ENCODE measurements at regions not wholly inside any gene's neighbourhood (a gene's known extent, or its start where the extent isn't known, plus 50 kb on each side); places are given as distances from the start of the nearest gene placed in this dataset.

DNA sequence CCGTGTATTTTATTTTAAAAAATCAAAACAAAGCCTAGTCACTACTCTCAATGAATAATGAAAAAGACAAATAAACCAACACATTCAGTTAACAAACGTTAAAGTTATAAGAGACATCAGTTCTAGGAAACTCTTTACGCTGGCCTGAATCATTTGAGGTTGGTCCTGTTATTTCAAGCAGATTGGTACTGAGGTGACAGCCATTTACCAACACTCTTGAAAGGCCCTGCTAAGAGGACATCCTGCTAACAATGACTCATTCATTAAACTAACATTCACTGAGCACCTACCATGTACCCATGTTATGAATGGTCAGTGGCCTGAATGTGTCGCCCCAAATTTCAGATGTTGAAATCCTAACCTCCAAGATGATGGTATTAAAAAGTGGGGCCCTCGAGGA is 57.1 kb upstream of the ADGRG2 start:
- intact Hi-C loops (cut with DNase I) = no loop called here
- TF ChIP-seq, protein P1, sequence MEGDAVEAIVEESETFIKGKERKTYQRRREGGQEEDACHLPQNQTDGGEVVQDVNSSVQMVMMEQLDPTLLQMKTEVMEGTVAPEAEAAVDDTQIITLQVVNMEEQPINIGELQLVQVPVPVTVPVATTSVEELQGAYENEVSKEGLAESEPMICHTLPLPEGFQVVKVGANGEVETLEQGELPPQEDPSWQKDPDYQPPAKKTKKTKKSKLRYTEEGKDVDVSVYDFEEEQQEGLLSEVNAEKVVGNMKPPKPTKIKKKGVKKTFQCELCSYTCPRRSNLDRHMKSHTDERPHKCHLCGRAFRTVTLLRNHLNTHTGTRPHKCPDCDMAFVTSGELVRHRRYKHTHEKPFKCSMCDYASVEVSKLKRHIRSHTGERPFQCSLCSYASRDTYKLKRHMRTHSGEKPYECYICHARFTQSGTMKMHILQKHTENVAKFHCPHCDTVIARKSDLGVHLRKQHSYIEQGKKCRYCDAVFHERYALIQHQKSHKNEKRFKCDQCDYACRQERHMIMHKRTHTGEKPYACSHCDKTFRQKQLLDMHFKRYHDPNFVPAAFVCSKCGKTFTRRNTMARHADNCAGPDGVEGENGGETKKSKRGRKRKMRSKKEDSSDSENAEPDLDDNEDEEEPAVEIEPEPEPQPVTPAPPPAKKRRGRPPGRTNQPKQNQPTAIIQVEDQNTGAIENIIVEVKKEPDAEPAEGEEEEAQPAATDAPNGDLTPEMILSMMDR (IDR thresholded peaks at IDR 0.05) = no peak
- DNase-seq (ENCODE audit: low spot score in 2 of 2) = no peak
- no peak overlapping the region for H3K4me3 ChIP-seq
- H3K36me3 ChIP-seq = no peaks in the 10 kb centered on the region
- H3K4me1 ChIP-seq = no peaks in the 10 kb centered on the region
- H3K9me3 ChIP-seq = no peaks in the 10 kb centered on the region
- no peaks in the 10 kb centered on the region for H3K27me3 ChIP-seq
- no peak overlapping the region for H3K27ac ChIP-seq

- no peaks in the 10 kb centered on the region for H3K4me1 ChIP-seq
- TF ChIP-seq, protein P1 (IDR thresholded peaks at IDR 0.05) = no peak
- DNase-seq (ENCODE audit: low spot score in 2 of 2) = no peak
- H3K27ac ChIP-seq = no peak overlapping the region
- intact Hi-C loops (cut with DNase I) = no loop called here
- no peak overlapping the region for H3K4me3 ChIP-seq
- H3K9me3 ChIP-seq = no peaks in the 10 kb centered on the region
- H3K27me3 ChIP-seq = no peaks in the 10 kb centered on the region
- H3K36me3 ChIP-seq = no peaks in the 10 kb centered on the region
Measured at GRCh38 chrX:19181345-19181744, 59.1 kb upstream of the ADGRG2 start.

DNA sequence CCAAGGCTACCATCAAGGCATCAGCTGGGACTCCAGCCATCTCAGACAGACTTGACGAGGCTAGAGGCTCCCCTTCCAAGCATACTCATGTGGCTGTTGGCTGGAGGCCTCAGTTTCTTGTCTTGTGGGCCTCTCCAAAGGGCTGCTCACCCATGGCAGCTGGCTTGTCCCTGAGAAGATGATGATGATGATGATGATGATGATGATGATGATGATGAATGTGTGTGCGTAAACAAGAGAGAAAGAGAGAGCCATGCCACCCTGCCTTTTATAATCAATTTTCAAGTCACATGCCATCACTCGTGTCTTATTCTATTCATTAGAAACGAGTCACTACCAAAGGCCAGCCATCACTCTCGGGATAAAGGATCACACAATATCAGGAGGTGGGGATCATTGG is 60.5 kb upstream of the ADGRG2 start:
- no peaks in the 10 kb centered on the region for H3K36me3 ChIP-seq
- DNase-seq (ENCODE audit: low spot score in 2 of 2) = no peak
- no peak overlapping the region for H3K27ac ChIP-seq
- no peaks in the 10 kb centered on the region for H3K27me3 ChIP-seq
- TF ChIP-seq, protein P1 (IDR thresholded peaks at IDR 0.05) = no peak
- no peak overlapping the region for H3K4me3 ChIP-seq
- intact Hi-C loops (cut with DNase I) = no loop called here
- no peaks in the 10 kb centered on the region for H3K9me3 ChIP-seq
- H3K4me1 ChIP-seq = no peaks in the 10 kb centered on the region

- DNase-seq (ENCODE audit: low spot score in 2 of 2) = no peak
- TF ChIP-seq, protein P1 (IDR thresholded peaks at IDR 0.05) = no peak
- Histone ChIP-seq H3K4me1 (no peaks in the 10 kb centered on the region), H3K36me3 (no peaks in the 10 kb centered on the region), H3K4me3 (no peak overlapping the region), H3K27ac (no peak overlapping the region), H3K27me3 (no peaks in the 10 kb centered on the region), H3K9me3 (no peaks in the 10 kb centered on the region)
- intact Hi-C loops (cut with DNase I) = no loop called here
Measured at GRCh38 chrX:19183761-19184477, 61.7 kb upstream of the ADGRG2 start.

DNA sequence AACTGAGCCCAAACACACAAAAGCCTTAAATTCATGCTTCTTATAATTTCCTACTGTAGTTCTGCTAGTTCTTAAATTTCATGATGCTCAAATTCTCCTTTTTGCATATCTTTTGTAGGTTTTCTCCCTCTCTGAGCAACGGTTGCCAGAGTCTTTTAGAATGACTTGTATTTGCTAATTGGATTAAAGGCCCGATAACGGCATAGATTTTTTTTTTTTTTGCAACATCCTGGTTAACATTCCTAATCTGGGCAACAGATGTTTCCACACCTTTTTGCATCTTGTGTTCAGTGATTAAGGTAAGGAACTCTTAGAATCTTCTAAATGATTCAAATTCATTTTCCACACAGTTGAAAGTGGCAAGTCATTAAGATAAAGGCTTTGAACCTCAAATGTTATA is 66.3 kb upstream of the ADGRG2 start:
- Histone ChIP-seq H3K4me3 (no peak overlapping the region), H3K27me3 (no peaks in the 10 kb centered on the region), H3K9me3 (no peaks in the 10 kb centered on the region), H3K36me3 (no peaks in the 10 kb centered on the region), H3K27ac (no peak overlapping the region), H3K4me1 (no peaks in the 10 kb centered on the region)
- TF ChIP-seq, protein P1 (IDR thresholded peaks at IDR 0.05) = no peak
- intact Hi-C loops (cut with DNase I) = no loop called here
- DNase-seq (ENCODE audit: low spot score in 2 of 2) = no peak

DNA sequence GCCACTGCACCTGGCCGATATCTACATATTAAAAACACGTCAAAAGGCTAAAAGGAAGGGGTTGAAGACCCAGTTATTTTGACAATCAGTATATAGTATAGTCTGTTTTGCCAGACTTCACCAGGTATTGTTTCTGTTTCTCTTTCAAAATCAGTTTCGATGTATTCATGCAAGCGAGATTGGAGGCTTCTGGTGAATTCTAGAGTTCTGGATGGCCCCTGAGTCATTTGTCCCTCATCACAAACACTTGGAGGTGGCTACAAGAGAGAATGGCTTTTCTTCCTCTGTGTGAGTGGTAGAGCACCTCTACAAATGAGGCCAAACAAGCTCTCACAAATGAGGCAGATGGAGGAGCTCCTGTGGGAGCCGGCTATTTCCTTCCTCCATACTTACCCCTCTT is 68.6 kb upstream of the ADGRG2 start:
- H3K27me3 ChIP-seq = no peaks in the 10 kb centered on the region
- H3K4me3 ChIP-seq = no peak overlapping the region
- H3K27ac ChIP-seq = no peak overlapping the region
- DNase-seq (ENCODE audit: low spot score in 2 of 2) = no peak
- H3K4me1 ChIP-seq = no peaks in the 10 kb centered on the region
- H3K9me3 ChIP-seq = no peaks in the 10 kb centered on the region
- no peaks in the 10 kb centered on the region for H3K36me3 ChIP-seq
- intact Hi-C loops (cut with DNase I) = no loop called here
- TF ChIP-seq, protein P1 (IDR thresholded peaks at IDR 0.05) = no peak

Data from ascending aorta (tissue), 2 donors.